K562 (cell line): ENCODE measurements at regions not wholly inside any gene's neighbourhood (a gene's known extent, or its start where the extent isn't known, plus 50 kb on each side); places are given as distances from the start of the nearest gene placed in this dataset.
A peak's percentile ranks its signal among the peaks of the same experiment; 100 is the strongest.

Source experiments
- CCAR2 ChIP-seq: fragments of 200-400 bp; formaldehyde crosslinking; IDR thresholded peaks from 2 replicates; pipeline ENCODE4 v1.6.1; 2017; ENCODE audit warnings: mild to moderate bottlenecking, low read depth, low read length
- ERF ChIP-seq: fragments of 450-650 bp; formaldehyde crosslinking; IDR thresholded peaks from 2 replicates; pipeline ENCODE4 v1.4.0; 2020; ENCODE audit warnings: mild to moderate bottlenecking, mixed read lengths
- HMG20B ChIP-seq: fragments of 250-450 bp; sonication (Bioruptor Pico); IDR thresholded peaks from 2 replicates; pipeline ENCODE4 v1.5.0; 2021; ENCODE audit warnings: mild to moderate bottlenecking
- JUND ChIP-seq, 2 experiments: IDR thresholded peaks; 2 replicates in 1 of 2; 3 replicates in 1 of 2; pipeline ENCODE4 v1.6.1; 2011; ENCODE audit warnings: borderline replicate concordance in 2 of 2, low read depth in 2 of 2, low read length in 2 of 2, improper control_type of control experiment in 1 of 2, missing biosample characterization in 1 of 2, missing genetic modification characterization in 1 of 2, missing genetic modification reagents in 1 of 2
- KDM1A ChIP-seq, 2 experiments: fragments of 450-650 bp; IDR thresholded peaks; 2 replicates each; pipeline ENCODE4 v1.6.1; 2016; ENCODE audit warnings: mild to moderate bottlenecking in 2 of 2
- MECOM ChIP-seq: fragments of 250-450 bp; sonication (Bioruptor Pico); IDR thresholded peaks from 2 replicates; pipeline ENCODE4 v1.8.0; 2022; ENCODE audit warnings: inconsistent platforms
- MTA1 ChIP-seq: fragments of 450-650 bp; IDR thresholded peaks from 2 replicates; pipeline ENCODE4 v1.6.1; 2017; ENCODE audit warnings: borderline replicate concordance
- MTA3 ChIP-seq: fragments of 450-650 bp; formaldehyde crosslinking; IDR thresholded peaks from 2 replicates; pipeline ENCODE4 v1.6.1; 2017; ENCODE audit warnings: mild to moderate bottlenecking, borderline replicate concordance
- NRF1 ChIP-seq, 2 experiments: fragments of 450-650 bp; IDR thresholded peaks in 1 of 2; conservative IDR thresholded peaks in 1 of 2; 2 replicates each; pipeline ENCODE4 v1.6.1; 2014; ENCODE audit warnings: mild to moderate bottlenecking in 2 of 2
- PHF21A ChIP-seq: fragments of 450-650 bp; IDR thresholded peaks from 2 replicates; pipeline ENCODE4 v1.6.1; 2017; ENCODE audit warnings: low read depth, borderline replicate concordance
- PTRF ChIP-seq: fragments of 450-650 bp; IDR thresholded peaks from 2 replicates; pipeline ENCODE4 v1.6.1; 2016; ENCODE audit warnings: mild to moderate bottlenecking, missing genetic modification characterization, missing compliant biosample characterization
- RAD21 ChIP-seq, 2 experiments: fragments of 250-450 bp in 1 of 2; fragments of 450-650 bp in 1 of 2; sonication (Bioruptor Pico) in 1 of 2; formaldehyde crosslinking in 1 of 2; IDR thresholded peaks in 1 of 2; conservative IDR thresholded peaks in 1 of 2; 2 replicates each; pipeline versions ENCODE4 v1.4.0 to v1.8.0; 2020 to 2022; ENCODE audit warnings: mild to moderate bottlenecking in 2 of 2, moderate library complexity in 1 of 2
- SMAD4 ChIP-seq: fragments of 250-450 bp; sonication (Bioruptor Pico); conservative IDR thresholded peaks from 2 replicates; pipeline ENCODE4 v1.8.0; 2021; ENCODE audit warnings: inconsistent platforms, mild to moderate bottlenecking, moderate library complexity
- SMARCC2 ChIP-seq: fragments of 450-650 bp; IDR thresholded peaks from 2 replicates; pipeline ENCODE4 v1.6.1; 2017; ENCODE audit warnings: antibody characterized with exemption, moderate library complexity, mild to moderate bottlenecking, low read depth
- SMARCE1 ChIP-seq: fragments of 450-650 bp; IDR thresholded peaks from 2 replicates; pipeline ENCODE4 v1.7.1; 2016; ENCODE audit warnings: mild to moderate bottlenecking
- XRCC5 ChIP-seq: fragments of 200-400 bp; formaldehyde crosslinking; IDR thresholded peaks from 2 replicates; pipeline ENCODE4 v1.6.1; 2017; ENCODE audit warnings: low read depth, mild to moderate bottlenecking, low read length
- ZFX ChIP-seq: sonication (generic); formaldehyde crosslinking; IDR thresholded peaks from 2 replicates; pipeline ENCODE4 v1.8.0; 2022; ENCODE audit warnings: mild to moderate bottlenecking, missing genetic modification reagents, moderate library complexity
- ZNF197 ChIP-seq: fragments of 200-800 bp; sonication (Bioruptor generic); IDR thresholded peaks from 2 replicates; pipeline ENCODE4 v1.6.1; 2016; ENCODE audit warnings: low read depth, missing genetic modification characterization, missing compliant biosample characterization
- ZNF318 ChIP-seq, 2 experiments: fragments of 450-650 bp; IDR thresholded peaks; 2 replicates each; pipeline ENCODE4 v1.6.1; 2016; ENCODE audit warnings: mild to moderate bottlenecking in 2 of 2, borderline replicate concordance in 1 of 2, low read depth in 1 of 2, moderate library complexity in 1 of 2
- ZNF431 ChIP-seq: sonication (generic); formaldehyde crosslinking; IDR thresholded peaks from 2 replicates; pipeline ENCODE4 v1.8.0; 2022; ENCODE audit warnings: mild to moderate bottlenecking, missing genetic modification reagents
- ZNF717 ChIP-seq: fragments of 250-450 bp; sonication (Bioruptor Pico); IDR thresholded peaks from 2 replicates; pipeline ENCODE4 v1.5.0; 2021

GRCh38 chr6:22025468-22026163, 271.2 kb downstream of the PRL start (continued):
- peak in 1 of 2 experiments; percentile 22; a peak in 1 of 4 replicates for TF ChIP-seq KDM1A (IDR thresholded peaks at IDR 0.05)
- no peak for TF ChIP-seq CCAR2
- peak; percentile 57; the same call in 1 of the 2 replicates for TF ChIP-seq XRCC5
- peak; percentile 58 to 69 for TF ChIP-seq NRF1 (conservative IDR thresholded peaks at IDR 0.05 in 1 of 2, IDR thresholded peaks at IDR 0.05 in 1 of 2)
- peak; percentile 74 for TF ChIP-seq MECOM (CRISPR knock-in tag)
- no peak; the same call in 1 of the 2 replicates for TF ChIP-seq ERF (CRISPR knock-in tag)
- TF ChIP-seq JUND (IDR thresholded peaks at IDR 0.05; ENCODE audit: borderline replicate concordance, low read depth, low read length): peak; percentile 87
- TF ChIP-seq JUND (tag; IDR thresholded peaks at IDR 0.05; ENCODE audit: borderline replicate concordance, low read depth, low read length): peak; percentile 82; the same call in 2 of the 3 replicates
- TF ChIP-seq ZNF431 (CRISPR knock-in tag): no peak
- peak; percentile 24; the same call in 1 of the 2 replicates for TF ChIP-seq ZNF197 (CRISPR knock-in tag)
- no peak for TF ChIP-seq ZNF717
- peak; percentile 73 for TF ChIP-seq PHF21A
- peak; percentile 65; the same call in 1 of the 2 replicates for TF ChIP-seq MTA3
- TF ChIP-seq SMARCE1: peak; percentile 91
- TF ChIP-seq HMG20B (CRISPR knock-in tag): 0 out of 2 replicates have a peak, but pooled peaks have one; percentile 22
- TF ChIP-seq SMAD4 (CRISPR knock-in tag): peak; percentile 80; the same call in 1 of the 2 replicates
- no peak for TF ChIP-seq ZNF318 (IDR thresholded peaks at IDR 0.05; ENCODE audit: borderline replicate concordance in 1 of 2, low read depth in 1 of 2)
- TF ChIP-seq SMARCC2: peak; percentile 88
- 0 out of 4 replicates have a peak, but pooled peaks of 1 of the 2 experiments have one; percentile 26 for TF ChIP-seq RAD21 (CRISPR knock-in tag; conservative IDR thresholded peaks at IDR 0.05 in 1 of 2, IDR thresholded peaks at IDR 0.05 in 1 of 2)
- peak; percentile 47; the same call in 1 of the 2 replicates for TF ChIP-seq ZFX (CRISPR knock-in tag)
- peak; percentile 47; the same call in 1 of the 2 replicates for TF ChIP-seq PTRF
- peak; percentile 54 for TF ChIP-seq MTA1
